H9 (cell line): ENCODE measurements at regions not wholly inside any gene's neighbourhood (a gene's known extent, or its start where the extent isn't known, plus 50 kb on each side); places are given as distances from the start of the nearest gene placed in this dataset.

ENCODE experiments used
- DNase-seq: peaks from one replicate; pipeline ENCODE4 v3.0.0-alpha.2; 2017
- H2AFZ ChIP-seq: one replicate; pipeline ENCODE4 v1.6.1; 2013; ENCODE audit warnings: mild to moderate bottlenecking, low read length, control low read depth, moderate library complexity
- H2AK5ac ChIP-seq: 2 replicates; pipeline ENCODE4 v1.6.1; 2013; ENCODE audit warnings: low read length, control low read depth, mixed read lengths; ENCODE audit not compliant: insufficient read length
- H2BK120ac ChIP-seq: one replicate; pipeline ENCODE4 v1.6.1; 2013; ENCODE audit warnings: low read depth, mild to moderate bottlenecking, low read length, control low read depth, inconsistent platforms; ENCODE audit not compliant: poor library complexity, severe bottlenecking
- H2BK12ac ChIP-seq: 2 replicates; pipeline ENCODE4 v1.6.1; 2013; ENCODE audit warnings: low read length, control low read depth, mixed read lengths, low read depth; ENCODE audit not compliant: insufficient read length
- H2BK15ac ChIP-seq: 2 replicates; pipeline ENCODE4 v1.6.1; 2013; ENCODE audit warnings: low read depth, low read length, control low read depth
- H2BK20ac ChIP-seq: one replicate; pipeline ENCODE4 v1.6.1; 2013; ENCODE audit warnings: low read depth, mild to moderate bottlenecking, low read length, control low read depth, inconsistent platforms; ENCODE audit not compliant: poor library complexity, severe bottlenecking
- H2BK5ac ChIP-seq: 2 replicates; pipeline ENCODE4 v1.6.1; 2013; ENCODE audit warnings: low read length, control low read depth, mixed read lengths; ENCODE audit not compliant: insufficient read length
- H3K14ac ChIP-seq: 2 replicates; pipeline ENCODE4 v1.6.1; 2013; ENCODE audit warnings: low read length, control low read depth; ENCODE audit not compliant: insufficient read depth
- H3K18ac ChIP-seq: 2 replicates; pipeline ENCODE4 v1.6.1; 2013; ENCODE audit warnings: low read depth, mild to moderate bottlenecking, mixed read lengths, low read length, control low read depth; ENCODE audit not compliant: insufficient read length
- H3K23ac ChIP-seq: 2 replicates; pipeline ENCODE4 v1.6.1; 2013; ENCODE audit warnings: low read length, control low read depth, mixed read lengths, low read depth; ENCODE audit not compliant: insufficient read length
- H3K23me2 ChIP-seq: 2 replicates; pipeline ENCODE4 v1.6.1; 2013; ENCODE audit warnings: low read depth, mild to moderate bottlenecking, mixed read lengths, low read length, control low read depth; ENCODE audit not compliant: insufficient read length, poor library complexity, severe bottlenecking
- H3K27ac ChIP-seq: 2 replicates; pipeline ENCODE4 v1.5.1; 2013; ENCODE audit warnings: low read length, control low read depth, mixed read lengths, low read depth; ENCODE audit not compliant: insufficient read length
- H3K27me3 ChIP-seq: 2 replicates; pipeline ENCODE4 v1.6.1; 2013; ENCODE audit warnings: low read length, control low read depth, inconsistent platforms; ENCODE audit not compliant: insufficient read depth
- H3K4ac ChIP-seq: 2 replicates; pipeline ENCODE4 v1.6.1; 2013; ENCODE audit warnings: low read depth, mild to moderate bottlenecking, control low read depth, inconsistent platforms, low read length, moderate library complexity
- H3K4me1 ChIP-seq: 2 replicates; pipeline ENCODE4 v1.6.1; 2013; ENCODE audit warnings: low read length, control low read depth, inconsistent platforms; ENCODE audit not compliant: insufficient read depth
- H3K4me2 ChIP-seq: 2 replicates; pipeline ENCODE4 v1.6.1; 2013; ENCODE audit warnings: low read length, control low read depth, mixed read lengths; ENCODE audit not compliant: insufficient read length, insufficient read depth
- H3K56ac ChIP-seq: 2 replicates; pipeline ENCODE4 v1.6.1; 2013; ENCODE audit warnings: low read depth, mild to moderate bottlenecking, mixed read lengths, low read length, control low read depth; ENCODE audit not compliant: insufficient read length
- H3K79me1 ChIP-seq: 2 replicates; pipeline ENCODE4 v1.6.1; 2013; ENCODE audit warnings: low read depth, mild to moderate bottlenecking, moderate library complexity, low read length, control low read depth, inconsistent platforms; ENCODE audit not compliant: insufficient read depth, poor library complexity, severe bottlenecking
- H3K79me2 ChIP-seq: 2 replicates; pipeline ENCODE4 v1.6.1; 2013; ENCODE audit warnings: low read length, control low read depth, inconsistent platforms; ENCODE audit not compliant: insufficient read depth
- H3K9ac ChIP-seq: 2 replicates; pipeline ENCODE4 v1.6.1; 2013; ENCODE audit warnings: low read length, control low read depth, mixed read lengths; ENCODE audit not compliant: insufficient read length; ENCODE audit errors: extremely low read depth
- H3K9me3 ChIP-seq: one replicate; pipeline ENCODE4 v1.6.1; 2013; ENCODE audit warnings: low read depth, low read length, inconsistent platforms; ENCODE audit not compliant: control insufficient read depth
- H3T11ph ChIP-seq: one replicate; pipeline ENCODE4 v1.6.1; 2013; ENCODE audit warnings: mild to moderate bottlenecking, low read length, control low read depth, inconsistent platforms
- H4K20me1 ChIP-seq: one replicate; pipeline ENCODE4 v1.6.1; 2013; ENCODE audit not compliant: control insufficient read depth, insufficient read length, insufficient read depth
- H4K5ac ChIP-seq: 2 replicates; pipeline ENCODE4 v1.6.1; 2013; ENCODE audit warnings: low read depth, mild to moderate bottlenecking, mixed read lengths, low read length, control low read depth; ENCODE audit not compliant: insufficient read length
- H4K8ac ChIP-seq: replicated peaks from 2 replicates; pipeline ENCODE4 v1.6.1; 2013; ENCODE audit warnings: low read length, control low read depth, mixed read lengths, low read depth; ENCODE audit not compliant: insufficient read length
- H4K91ac ChIP-seq: 2 replicates; pipeline ENCODE4 v1.6.1; 2013; ENCODE audit warnings: low read depth, mild to moderate bottlenecking, moderate library complexity, mixed read lengths, low read length, control low read depth; ENCODE audit not compliant: insufficient read length
- H3K27ac Mint-ChIP-seq, 3 experiments: 2 replicates in 2 of 3; 3 replicates in 1 of 3; pipeline ENCODE4 v1.8.0; 2020 to 2021; ENCODE audit warnings: mixed read lengths in 3 of 3, mild to moderate bottlenecking in 1 of 3, moderate library complexity in 1 of 3
- H3K27me3 Mint-ChIP-seq: 2 replicates; pipeline ENCODE4 v1.8.0; 2021; ENCODE audit warnings: low read depth, mild to moderate bottlenecking, moderate library complexity, mixed read lengths
- H3K36me3 Mint-ChIP-seq, 3 experiments: 2 replicates in 2 of 3; 3 replicates in 1 of 3; pipeline ENCODE4 v1.8.0; 2020 to 2021; ENCODE audit warnings: low read depth in 3 of 3, mixed read lengths in 3 of 3; ENCODE audit not compliant: insufficient read depth in 1 of 3
- H3K4me1 Mint-ChIP-seq, 2 experiments: 2 replicates each; pipeline ENCODE4 v1.8.0; 2020; ENCODE audit warnings: mixed read lengths in 2 of 2
- H3K4me3 Mint-ChIP-seq, 2 experiments: 2 replicates in 1 of 2; 3 replicates in 1 of 2; pipeline ENCODE4 v1.8.0; 2020 to 2021; ENCODE audit warnings: mild to moderate bottlenecking in 2 of 2, mixed read lengths in 2 of 2, moderate library complexity in 1 of 2
- H3K9me3 Mint-ChIP-seq, 2 experiments: 2 replicates in 1 of 2; 3 replicates in 1 of 2; pipeline ENCODE4 v1.8.0; 2020; ENCODE audit warnings: mild to moderate bottlenecking in 2 of 2, mixed read lengths in 2 of 2, moderate library complexity in 1 of 2
- TF ChIP-seq, protein P1 (sequence below): fragments of 200-600 bp; sonication (generic); conservative IDR thresholded peaks from 3 replicates; pipeline ENCODE4 v1.8.0; 2021; ENCODE audit warnings: antibody characterized with exemption, mild to moderate bottlenecking

DNA sequence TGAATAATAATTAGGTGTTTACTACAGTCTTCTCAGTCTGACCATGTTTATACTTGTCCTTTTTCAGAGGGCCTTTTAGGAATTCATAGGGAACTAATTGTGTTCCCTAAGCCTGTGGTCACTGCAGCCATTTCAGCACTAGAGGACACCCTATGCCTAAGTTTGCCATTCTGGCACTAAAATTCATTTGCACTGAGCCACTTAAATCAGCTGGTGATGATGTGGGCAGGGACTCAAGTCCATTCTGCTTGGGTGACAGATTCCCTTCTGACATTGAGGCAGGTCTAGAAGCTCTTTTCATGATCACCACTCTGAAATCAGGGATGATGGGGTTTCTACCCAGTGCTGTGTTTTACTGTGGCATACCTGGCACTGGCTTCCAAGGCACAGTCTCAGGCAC is 1178.9 kb upstream of the DIAPH2 start:
- peak; percentile 53 for DNase-seq
- Histone ChIP-seq H2BK5ac (no peak overlapping the region), H3K18ac (no peak overlapping the region), H4K20me1 (no peaks in the 10 kb centered on the region), H3K9ac (no peak overlapping the region), H2BK20ac (no peak overlapping the region), H3K27ac (no peak overlapping the region), H2BK15ac (no peak overlapping the region), H3K23ac (no peak overlapping the region), H3K79me1 (no peaks in the 10 kb centered on the region), H2AK5ac (no peak overlapping the region), H4K8ac (no peak overlapping the region), H3T11ph (no peak overlapping the region), H3K56ac (no peak overlapping the region), H3K14ac (no peak overlapping the region), H3K4ac (no peak overlapping the region), H3K79me2 (no peaks in the 10 kb centered on the region), H4K91ac (no peak overlapping the region), H2AFZ (no peak overlapping the region), H3K4me2 (peak overlapping the region; percentile 9), H3K23me2 (no peaks in the 10 kb centered on the region), H3K9me3 (no peaks in the 10 kb centered on the region), H3K4me1 (peaks cover 3% of the 10 kb centered on the region; the same call in 1 of the 2 replicates), H2BK12ac (no peak overlapping the region), H2BK120ac (no peak overlapping the region), H4K5ac (no peak overlapping the region), H3K27me3 (no peaks in the 10 kb centered on the region)
- Mint-ChIP-seq H3K27ac (no peak overlapping the region), H3K36me3 (no peaks in the 10 kb centered on the region), H3K4me3 (no peak overlapping the region), H3K27me3 (no peaks in the 10 kb centered on the region; the same call in 1 of the 2 replicates), H3K4me1 (peaks cover 14% of the 10 kb centered on the region in 2 experiments), H3K9me3 (no peaks in the 10 kb centered on the region)
- TF ChIP-seq, protein P1, sequence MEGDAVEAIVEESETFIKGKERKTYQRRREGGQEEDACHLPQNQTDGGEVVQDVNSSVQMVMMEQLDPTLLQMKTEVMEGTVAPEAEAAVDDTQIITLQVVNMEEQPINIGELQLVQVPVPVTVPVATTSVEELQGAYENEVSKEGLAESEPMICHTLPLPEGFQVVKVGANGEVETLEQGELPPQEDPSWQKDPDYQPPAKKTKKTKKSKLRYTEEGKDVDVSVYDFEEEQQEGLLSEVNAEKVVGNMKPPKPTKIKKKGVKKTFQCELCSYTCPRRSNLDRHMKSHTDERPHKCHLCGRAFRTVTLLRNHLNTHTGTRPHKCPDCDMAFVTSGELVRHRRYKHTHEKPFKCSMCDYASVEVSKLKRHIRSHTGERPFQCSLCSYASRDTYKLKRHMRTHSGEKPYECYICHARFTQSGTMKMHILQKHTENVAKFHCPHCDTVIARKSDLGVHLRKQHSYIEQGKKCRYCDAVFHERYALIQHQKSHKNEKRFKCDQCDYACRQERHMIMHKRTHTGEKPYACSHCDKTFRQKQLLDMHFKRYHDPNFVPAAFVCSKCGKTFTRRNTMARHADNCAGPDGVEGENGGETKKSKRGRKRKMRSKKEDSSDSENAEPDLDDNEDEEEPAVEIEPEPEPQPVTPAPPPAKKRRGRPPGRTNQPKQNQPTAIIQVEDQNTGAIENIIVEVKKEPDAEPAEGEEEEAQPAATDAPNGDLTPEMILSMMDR = peak; percentile 79
